Suppressor macrophage (primary cell): ENCODE measurements at regions not wholly inside any gene's neighbourhood (a gene's known extent, or its start where the extent isn't known, plus 50 kb on each side); places are given as distances from the start of the nearest gene placed in this dataset.
"Not testable (repeated sequence)": the region's sequence is repeated elsewhere in the genome, so short reads cannot be mapped to it uniquely, and the experiment has no call there.

Source experiments
- DNase-seq, 4 experiments: peaks; one replicate each; pipeline ENCODE4 v3.0.0-alpha.2; 2020 to 2022

GRCh38 chr2:228786901-228787300, 484.2 kb downstream of the PID1 start:
- no peak for DNase-seq

- no peak for DNase-seq
These were observed 488.8 kb downstream of the PID1 start for GRCh38 chr2:228782281-228782680.

GRCh38 chr2:228777855-228778355, 493.2 kb downstream of the PID1 start:
- DNase-seq: no peak

GRCh38 chr2:228774548-228774947, 496.5 kb downstream of the PID1 start:
- DNase-seq: no peak

- no peak for DNase-seq
These were observed 499.3 kb downstream of the PID1 start for GRCh38 chr2:228771774-228772173.

GRCh38 chr2:228771315-228771714, 499.8 kb downstream of the PID1 start:
- DNase-seq: no peak

GRCh38 chr2:228768818-228769217, 502.3 kb downstream of the PID1 start:
- no peak for DNase-seq

GRCh38 chr2:228768141-228768540, 502.9 kb downstream of the PID1 start:
- not testable (repeated sequence) for DNase-seq

GRCh38 chr2:228767196-228767595, 503.9 kb downstream of the PID1 start:
- DNase-seq: no peak

GRCh38 chr2:228763379-228763981, 507.6 kb downstream of the PID1 start:
- DNase-seq: no peak

- no peak for DNase-seq
These were observed 508.5 kb downstream of the PID1 start for GRCh38 chr2:228762565-228762964.

- not testable (repeated sequence) for DNase-seq
These were observed 515.4 kb downstream of the PID1 start for GRCh38 chr2:228755661-228756060.

- DNase-seq: no peak
These were observed 523.6 kb downstream of the PID1 start for GRCh38 chr2:228747483-228747882.

- no peak for DNase-seq
These were observed 532.3 kb downstream of the PID1 start for GRCh38 chr2:228738671-228739380.

GRCh38 chr2:228735697-228736096, 535.4 kb downstream of the PID1 start:
- DNase-seq: no peak

- no peak for DNase-seq
These were observed 539.6 kb downstream of the PID1 start for GRCh38 chr2:228731517-228731916.

GRCh38 chr2:228728961-228729360, 542.1 kb downstream of the PID1 start:
- DNase-seq: no peak

- no peak for DNase-seq
These were observed 543.5 kb upstream of the SPHKAP start for GRCh38 chr2:228725031-228725430.

GRCh38 chr2:228723599-228723998, 542.1 kb upstream of the SPHKAP start:
- no peak for DNase-seq

- no peak for DNase-seq
These were observed 540.8 kb upstream of the SPHKAP start for GRCh38 chr2:228722311-228722710.

- DNase-seq: no peak
These were observed 539.4 kb upstream of the SPHKAP start for GRCh38 chr2:228720895-228721294.

GRCh38 chr2:228709788-228710371, 528.4 kb upstream of the SPHKAP start:
- no peak for DNase-seq

GRCh38 chr2:228707846-228708245, 526.4 kb upstream of the SPHKAP start:
- DNase-seq: no peak

GRCh38 chr2:228705318-228705717, 523.8 kb upstream of the SPHKAP start:
- no peak for DNase-seq
